ENCODE measurements at regions not wholly inside any gene's neighbourhood (a gene's known extent, or its start where the extent isn't known, plus 50 kb on each side); places are given as distances from the start of the nearest gene placed in this dataset.
"Not testable (repeated sequence)": the region's sequence is repeated elsewhere in the genome, so short reads cannot be mapped to it uniquely, and the experiment has no call there.

- intact Hi-C loops (cut with DNase I; ENCODE audit: low total_unique reads): no loop called here
- Histone ChIP-seq H3K27ac (no peak overlapping the region), H3K9me3 (no peaks in the 10 kb centered on the region), H3K36me3 (no peaks in the 10 kb centered on the region), H3K27me3 (no peaks in the 10 kb centered on the region), H3K4me3 (no peak overlapping the region), H3K4me1 (no peaks in the 10 kb centered on the region)
- DNase-seq: no peak
- TF ChIP-seq POLR2A (IDR thresholded peaks at IDR 0.05) (no peak), CTCF (IDR thresholded peaks at IDR 0.05) (no peak)
These were observed 239.0 kb downstream of the SQOR start for GRCh38 chr15:45873781-45874180.

GRCh38 chr15:45874566-45874965 is 239.7 kb downstream of the SQOR start:
- H3K36me3 ChIP-seq; DNase-seq; H3K27me3 ChIP-seq; intact Hi-C loops (cut with DNase I; ENCODE audit: low total_unique reads); H3K4me3 ChIP-seq; H3K4me1 ChIP-seq; H3K27ac ChIP-seq; H3K9me3 ChIP-seq: not testable (repeated sequence)

GRCh38 chr15:45884289-45884688 is 249.5 kb downstream of the SQOR start:
- no peak overlapping the region for H3K4me3 ChIP-seq
- TF ChIP-seq POLR2A (IDR thresholded peaks at IDR 0.05): no peak
- no peak for TF ChIP-seq CTCF (IDR thresholded peaks at IDR 0.05)
- no peaks in the 10 kb centered on the region for H3K27me3 ChIP-seq
- no peaks in the 10 kb centered on the region for H3K36me3 ChIP-seq
- H3K27ac ChIP-seq: no peak overlapping the region
- H3K9me3 ChIP-seq: no peaks in the 10 kb centered on the region
- no peaks in the 10 kb centered on the region for H3K4me1 ChIP-seq
- intact Hi-C loops (cut with DNase I; ENCODE audit: low total_unique reads): no loop called here
- no peak for DNase-seq

- H3K4me3 ChIP-seq: no peak overlapping the region
- intact Hi-C loops (cut with DNase I; ENCODE audit: low total_unique reads): no loop called here
- no peaks in the 10 kb centered on the region for H3K36me3 ChIP-seq
- DNase-seq: no peak
- no peak for TF ChIP-seq POLR2A (IDR thresholded peaks at IDR 0.05)
- no peak for TF ChIP-seq CTCF (IDR thresholded peaks at IDR 0.05)
- no peaks in the 10 kb centered on the region for H3K27me3 ChIP-seq
- H3K27ac ChIP-seq: no peak overlapping the region
- H3K9me3 ChIP-seq: no peaks in the 10 kb centered on the region
- H3K4me1 ChIP-seq: no peaks in the 10 kb centered on the region
These were observed 250.1 kb downstream of the SQOR start for GRCh38 chr15:45884755-45885445.

- DNase-seq: no peak
- H3K27ac ChIP-seq: no peak overlapping the region
- no peaks in the 10 kb centered on the region for H3K27me3 ChIP-seq
- no peaks in the 10 kb centered on the region for H3K9me3 ChIP-seq
- intact Hi-C loops (cut with DNase I; ENCODE audit: low total_unique reads): no loop called here
- H3K4me1 ChIP-seq: no peaks in the 10 kb centered on the region
- TF ChIP-seq CTCF (IDR thresholded peaks at IDR 0.05): no peak
- no peak for TF ChIP-seq POLR2A (IDR thresholded peaks at IDR 0.05)
- no peak overlapping the region for H3K4me3 ChIP-seq
- no peaks in the 10 kb centered on the region for H3K36me3 ChIP-seq
These were observed 251.0 kb downstream of the SQOR start for GRCh38 chr15:45885801-45886200.

DNA sequence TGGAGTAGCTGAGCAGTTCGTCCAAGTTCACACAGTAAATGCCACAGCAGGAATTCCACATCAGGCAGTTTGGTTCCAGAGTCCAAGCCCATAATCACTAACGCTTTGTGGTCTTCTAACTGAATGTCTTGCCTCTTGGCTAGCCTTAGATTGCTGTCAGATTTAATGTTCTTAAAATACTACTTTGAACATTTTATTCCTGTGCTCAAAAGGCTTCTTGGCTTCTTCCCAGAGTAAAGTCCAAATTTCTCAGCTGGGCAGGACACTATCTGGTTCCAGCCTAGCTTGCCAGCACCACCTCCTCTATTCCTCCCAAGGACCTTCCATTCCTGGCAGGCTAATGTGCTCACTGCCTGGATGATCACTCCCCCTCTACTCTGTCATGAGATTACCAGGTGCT is 256.9 kb downstream of the SQOR start:
- peak; percentile 69 to 73 for DNase-seq

More for the DNA sequence above, 256.9 kb downstream of the SQOR start:
- intact Hi-C loops (cut with DNase I; ENCODE audit: low total_unique reads): no loop called here
- H3K9me3 ChIP-seq: no peaks in the 10 kb centered on the region
- no peaks in the 10 kb centered on the region for H3K27me3 ChIP-seq
- no peak overlapping the region for H3K4me3 ChIP-seq
- H3K27ac ChIP-seq: peak overlapping the region; percentile 26 to 42
- H3K36me3 ChIP-seq: no peaks in the 10 kb centered on the region
- TF ChIP-seq POLR2A (IDR thresholded peaks at IDR 0.05) (no peak), CTCF (IDR thresholded peaks at IDR 0.05) (no peak)
- H3K4me1 ChIP-seq: no peaks in the 10 kb centered on the region

Data from uterus (tissue), 3 donors.